Body of pancreas (tissue), 4 donors: ENCODE measurements at regions not wholly inside any gene's neighbourhood (a gene's known extent, or its start where the extent isn't known, plus 50 kb on each side); places are given as distances from the start of the nearest gene placed in this dataset.

Experiments used
- CTCF ChIP-seq, 7 experiments: fragments of 450-650 bp in 4 of 7; fragments of 200-600 bp in 3 of 7; sonication (generic) in 3 of 7; IDR thresholded peaks; one replicate each; pipeline ENCODE4 v1.5.1; 2016 to 2019; ENCODE audit warnings: antibody characterized with exemption in 7 of 7
- POLR2A ChIP-seq, 3 donors: fragments of 450-650 bp; IDR thresholded peaks; one replicate each; pipeline ENCODE4 v1.6.1; 2016; ENCODE audit warnings: antibody characterized with exemption in 3 of 3, mild to moderate bottlenecking in 2 of 3

DNA sequence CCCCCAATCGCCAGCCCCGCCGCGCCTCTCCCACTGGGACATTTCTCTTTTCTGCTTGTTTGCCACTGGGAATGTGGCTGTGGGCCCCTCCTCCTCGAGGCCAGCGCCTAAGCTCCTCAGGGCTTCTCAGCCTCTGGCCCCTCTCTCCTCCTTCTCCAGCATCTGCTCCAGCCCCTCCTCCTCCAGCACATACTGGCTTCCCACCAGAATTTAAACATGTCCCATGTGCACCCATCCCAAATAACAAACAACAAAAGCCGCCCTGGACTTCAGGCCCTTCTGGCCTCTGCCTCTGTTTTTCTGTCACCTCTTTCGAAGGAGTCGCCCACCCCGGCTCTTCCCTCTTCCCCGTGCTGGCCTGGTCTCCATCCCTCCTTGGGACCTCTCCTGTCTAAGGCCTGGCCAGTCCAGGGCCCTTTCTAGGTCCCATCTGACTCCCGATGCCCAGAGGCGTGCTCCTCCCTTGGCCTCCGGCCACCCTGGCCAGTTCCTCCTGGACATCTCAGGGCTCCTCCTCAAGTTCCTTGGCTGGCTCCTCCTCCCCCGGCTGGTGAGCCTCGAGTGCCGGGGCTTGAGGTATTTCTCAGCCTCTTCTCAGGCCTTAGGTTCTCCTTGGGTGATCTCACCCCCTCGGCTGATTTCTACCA, 94.6 kb upstream of the SLC6A6 start:
- no peak for TF ChIP-seq CTCF (IDR thresholded peaks at IDR 0.05)
- no peak for TF ChIP-seq POLR2A (IDR thresholded peaks at IDR 0.05)
